HG02943 (cell line): ENCODE measurements at regions not wholly inside any gene's neighbourhood (a gene's known extent, or its start where the extent isn't known, plus 50 kb on each side); places are given as distances from the start of the nearest gene placed in this dataset.
"Not testable (repeated sequence)": the region's sequence is repeated elsewhere in the genome, so short reads cannot be mapped to it uniquely, and the experiment has no call there.

Experiments
- ATAC-seq: cut with Tn5 transposase; IDR thresholded peaks from one replicate; pipeline ENCODE4 v1.9.1; 2021; ENCODE audit warnings: mild to moderate bottlenecking, low read depth, moderate library complexity; ENCODE audit not compliant: unreplicated experiment

GRCh38 chr6:134680433-134680832, 269.5 kb downstream of the ALDH8A1 start:
- ATAC-seq = no peak

GRCh38 chr6:134680021-134680420, 269.9 kb downstream of the ALDH8A1 start:
- no peak for ATAC-seq

- ATAC-seq = no peak
These were observed 271.4 kb downstream of the ALDH8A1 start for GRCh38 chr6:134678436-134678889.

GRCh38 chr6:134676307-134677281, 273.3 kb downstream of the ALDH8A1 start:
- ATAC-seq = no peak

GRCh38 chr6:134675110-134676054, 274.5 kb downstream of the ALDH8A1 start:
- ATAC-seq = no peak

- ATAC-seq = no peak
These were observed 275.3 kb downstream of the ALDH8A1 start for GRCh38 chr6:134674562-134674961.

GRCh38 chr6:134669485-134669884, 280.4 kb downstream of the ALDH8A1 start:
- no peak for ATAC-seq

- ATAC-seq = no peak
These were observed 282.8 kb downstream of the ALDH8A1 start for GRCh38 chr6:134667111-134667510.

- no peak for ATAC-seq
These were observed 283.8 kb downstream of the ALDH8A1 start for GRCh38 chr6:134666125-134666524.

GRCh38 chr6:134665029-134665723, 284.7 kb downstream of the ALDH8A1 start:
- ATAC-seq = no peak

GRCh38 chr6:134663800-134664535, 285.9 kb downstream of the ALDH8A1 start:
- no peak for ATAC-seq

GRCh38 chr6:134663356-134663755, 286.5 kb downstream of the ALDH8A1 start:
- no peak for ATAC-seq

- ATAC-seq = no peak
These were observed 287.7 kb downstream of the ALDH8A1 start for GRCh38 chr6:134662077-134662700.

- ATAC-seq = not testable (repeated sequence)
These were observed 290.0 kb downstream of the ALDH8A1 start for GRCh38 chr6:134659885-134660284.

GRCh38 chr6:134658596-134658995, 291.3 kb downstream of the ALDH8A1 start:
- ATAC-seq = no peak

- ATAC-seq = no peak
These were observed 292.0 kb downstream of the ALDH8A1 start for GRCh38 chr6:134657751-134658527.

- ATAC-seq = no peak
These were observed 292.6 kb downstream of the ALDH8A1 start for GRCh38 chr6:134657343-134657742.

GRCh38 chr6:134654751-134655150, 295.1 kb downstream of the ALDH8A1 start:
- no peak for ATAC-seq
